ENCODE measurements at regions not wholly inside any gene's neighbourhood (a gene's known extent, or its start where the extent isn't known, plus 50 kb on each side); places are given as distances from the start of the nearest gene placed in this dataset.

- no peak for TF ChIP-seq CTCF (IDR thresholded peaks at IDR 0.05; ENCODE audit: low read depth, low read length, missing control alignments)
- no peak overlapping the region for H3K4me3 ChIP-seq (ENCODE audit: low read depth, low read length)
- no peak for DNase-seq (ENCODE audit: low read depth)
Observed at GRCh38 chr5:103785569-103785968, 223.0 kb upstream of the NUDT12 start.

GRCh38 chr5:103783669-103784068, 221.1 kb upstream of the NUDT12 start:
- no peak for DNase-seq (ENCODE audit: low read depth)
- TF ChIP-seq CTCF (IDR thresholded peaks at IDR 0.05; ENCODE audit: low read depth, low read length, missing control alignments), result no peak
- no peak overlapping the region for H3K4me3 ChIP-seq (ENCODE audit: low read depth, low read length)

GRCh38 chr5:103780794-103781193, 218.2 kb upstream of the NUDT12 start:
- no peak overlapping the region for H3K4me3 ChIP-seq (ENCODE audit: low read depth, low read length)
- no peak for TF ChIP-seq CTCF (IDR thresholded peaks at IDR 0.05; ENCODE audit: low read depth, low read length, missing control alignments)
- DNase-seq (ENCODE audit: low read depth), result no peak

DNA sequence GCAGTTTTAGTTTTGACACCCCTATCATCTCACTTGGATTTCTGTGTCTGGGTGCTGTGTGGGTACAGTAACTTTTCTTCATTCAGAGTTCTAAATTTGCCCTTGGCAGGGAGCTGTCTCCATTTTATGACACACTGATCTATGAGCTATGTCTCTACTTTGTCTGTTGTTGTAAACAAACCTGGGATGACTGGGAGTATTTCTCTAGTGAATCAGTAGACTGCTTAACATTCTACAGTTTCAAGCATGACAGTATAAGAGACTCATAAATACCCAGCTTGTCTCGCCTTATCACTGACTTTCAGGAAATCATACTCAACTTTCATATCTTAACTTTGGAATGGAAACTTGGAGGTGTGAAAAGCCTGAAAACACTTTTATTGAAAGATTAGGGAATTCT, 212.1 kb upstream of the NUDT12 start:
- no peak for DNase-seq (ENCODE audit: low read depth)
- TF ChIP-seq CTCF (IDR thresholded peaks at IDR 0.05; ENCODE audit: low read depth, low read length, missing control alignments), result no peak
- H3K4me3 ChIP-seq (ENCODE audit: low read depth, low read length), result no peak overlapping the region

GRCh38 chr5:103772248-103772647, 209.7 kb upstream of the NUDT12 start:
- no peak for TF ChIP-seq CTCF (IDR thresholded peaks at IDR 0.05; ENCODE audit: low read depth, low read length, missing control alignments)
- no peak overlapping the region for H3K4me3 ChIP-seq (ENCODE audit: low read depth, low read length)
- no peak for DNase-seq (ENCODE audit: low read depth)

GRCh38 chr5:103764403-103764802, 201.8 kb upstream of the NUDT12 start:
- no peak overlapping the region for H3K4me3 ChIP-seq (ENCODE audit: low read depth, low read length)
- DNase-seq (ENCODE audit: low read depth), result no peak
- no peak for TF ChIP-seq CTCF (IDR thresholded peaks at IDR 0.05; ENCODE audit: low read depth, low read length, missing control alignments)

DNA sequence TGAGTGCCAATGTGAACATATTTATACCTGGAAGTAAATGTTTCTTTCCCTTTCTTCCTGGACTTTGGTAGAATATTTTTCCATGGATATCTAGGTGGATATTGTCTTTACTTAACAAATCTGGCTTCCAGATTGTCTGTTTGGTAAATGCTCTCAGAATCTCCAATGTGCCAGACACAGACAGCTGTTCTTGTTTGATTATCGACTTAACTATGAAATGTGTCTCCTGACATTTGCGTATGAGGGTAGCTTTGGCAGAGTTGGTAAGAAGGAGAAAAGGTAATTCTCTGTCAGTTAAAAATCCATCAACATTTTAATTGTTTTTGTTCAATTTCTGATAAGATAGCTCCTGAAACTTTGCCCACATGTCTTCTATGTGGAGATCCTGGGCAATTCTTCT, 196.4 kb upstream of the NUDT12 start:
- TF ChIP-seq CTCF (IDR thresholded peaks at IDR 0.05; ENCODE audit: low read depth, low read length, missing control alignments), result no peak
- no peak overlapping the region for H3K4me3 ChIP-seq (ENCODE audit: low read depth, low read length)
- DNase-seq (ENCODE audit: low read depth), result no peak

Measured in GM12864 (cell line).